Suprapubic skin (tissue), 3 donors: ENCODE measurements at regions not wholly inside any gene's neighbourhood (a gene's known extent, or its start where the extent isn't known, plus 50 kb on each side); places are given as distances from the start of the nearest gene placed in this dataset.

Experiments
- CTCF ChIP-seq, 2 donors: fragments of 200-600 bp in 1 of 2; fragments of 450-650 bp in 1 of 2; sonication (generic) in 1 of 2; IDR thresholded peaks; one replicate each; pipeline ENCODE4 v1.5.1; 2016 to 2019; ENCODE audit warnings: antibody characterized with exemption in 2 of 2, mild to moderate bottlenecking in 1 of 2, moderate library complexity in 1 of 2
- POLR2A ChIP-seq, 2 donors: fragments of 450-650 bp; IDR thresholded peaks; one replicate each; pipeline ENCODE4 v1.6.1; 2017; ENCODE audit warnings: antibody characterized with exemption in 2 of 2, mild to moderate bottlenecking in 2 of 2, moderate library complexity in 2 of 2

- TF ChIP-seq CTCF (IDR thresholded peaks at IDR 0.05), result no peak
- no peak for TF ChIP-seq POLR2A (IDR thresholded peaks at IDR 0.05)
Measured at GRCh38 chr4:30828264-30828926, 108.2 kb downstream of the PCDH7 start.
